Ascending aorta (tissue), 2 donors: ENCODE measurements at regions not wholly inside any gene's neighbourhood (a gene's known extent, or its start where the extent isn't known, plus 50 kb on each side); places are given as distances from the start of the nearest gene placed in this dataset.
"Not testable (repeated sequence)": the region's sequence is repeated elsewhere in the genome, so short reads cannot be mapped to it uniquely, and the experiment has no call there.

Experiments used
- DNase-seq, 2 donors: peaks; one replicate each; pipeline ENCODE4 v3.0.0-alpha.2; 2019; ENCODE audit warnings: low spot score in 2 of 2
- H3K27ac ChIP-seq, 2 donors: fragments of 200-600 bp; sonication (generic); one replicate each; pipeline ENCODE4 v1.5.1; 2016 to 2017; ENCODE audit warnings: mild to moderate bottlenecking in 1 of 2
- H3K27me3 ChIP-seq: fragments of 200-600 bp; sonication (generic); one replicate; pipeline ENCODE4 v1.5.1; 2017
- H3K36me3 ChIP-seq, 2 donors: fragments of 200-600 bp; sonication (generic); one replicate each; pipeline ENCODE4 v1.5.1; 2016
- H3K4me1 ChIP-seq, 2 donors: fragments of 200-600 bp; sonication (generic); one replicate each; pipeline ENCODE4 v1.5.1; 2016 to 2017; ENCODE audit warnings: mild to moderate bottlenecking in 1 of 2
- H3K4me3 ChIP-seq, 2 donors: fragments of 200-600 bp; sonication (generic); one replicate each; pipeline ENCODE4 v1.5.1; 2016 to 2017; ENCODE audit warnings: mild to moderate bottlenecking in 1 of 2
- H3K9me3 ChIP-seq, 2 donors: fragments of 200-600 bp; sonication (generic); one replicate each; pipeline ENCODE4 v1.5.1; 2016
- CTCF ChIP-seq, 3 experiments: fragments of 200-600 bp in 2 of 3; fragments of 450-650 bp in 1 of 3; sonication (generic) in 2 of 3; IDR thresholded peaks; one replicate each; pipeline ENCODE4 v1.5.1; 2016 to 2019; ENCODE audit warnings: antibody characterized with exemption in 3 of 3, mild to moderate bottlenecking in 1 of 3, moderate library complexity in 1 of 3
- intact Hi-C: fragments of 100-400 bp; cut with DNase I; formaldehyde crosslinking; loops from one replicate; pipeline ENCODE4 v1.15.1; 2023

- H3K27ac ChIP-seq: no peak overlapping the region
- H3K36me3 ChIP-seq: no peaks in the 10 kb centered on the region
- no peaks in the 10 kb centered on the region for H3K4me1 ChIP-seq
- H3K9me3 ChIP-seq: no peaks in the 10 kb centered on the region
- H3K4me3 ChIP-seq: no peak overlapping the region
- TF ChIP-seq CTCF (IDR thresholded peaks at IDR 0.05): no peak
- intact Hi-C loops: no loop called here
- no peak for DNase-seq
- H3K27me3 ChIP-seq: no peaks in the 10 kb centered on the region
Observed at GRCh38 chr1:194857413-194857812, 1671.0 kb upstream of the B3GALT2 start.

GRCh38 chr1:194848846-194849245 lies 1662.4 kb upstream of the B3GALT2 start:
- Histone ChIP-seq H3K36me3 (no peaks in the 10 kb centered on the region), H3K4me3 (no peak overlapping the region), H3K27ac (no peak overlapping the region), H3K9me3 (no peaks in the 10 kb centered on the region), H3K4me1 (no peaks in the 10 kb centered on the region), H3K27me3 (no peaks in the 10 kb centered on the region)
- no peak for DNase-seq
- no peak for TF ChIP-seq CTCF (IDR thresholded peaks at IDR 0.05)
- intact Hi-C loops: no loop called here

- Histone ChIP-seq H3K9me3 (no peaks in the 10 kb centered on the region), H3K36me3 (no peaks in the 10 kb centered on the region), H3K27ac (no peak overlapping the region), H3K4me3 (no peak overlapping the region), H3K4me1 (no peaks in the 10 kb centered on the region), H3K27me3 (no peaks in the 10 kb centered on the region)
- DNase-seq: no peak
- no peak for TF ChIP-seq CTCF (IDR thresholded peaks at IDR 0.05)
- intact Hi-C loops: no loop called here
Observed at GRCh38 chr1:194846488-194846887, 1660.1 kb upstream of the B3GALT2 start.

GRCh38 chr1:194843077-194843476 lies 1656.7 kb upstream of the B3GALT2 start:
- Histone ChIP-seq H3K4me1 (no peaks in the 10 kb centered on the region), H3K27ac (no peak overlapping the region), H3K4me3 (no peak overlapping the region), H3K36me3 (no peaks in the 10 kb centered on the region), H3K9me3 (no peaks in the 10 kb centered on the region), H3K27me3 (no peaks in the 10 kb centered on the region)
- TF ChIP-seq CTCF (IDR thresholded peaks at IDR 0.05): no peak
- intact Hi-C loops: no loop called here
- no peak for DNase-seq

GRCh38 chr1:194833111-194833510 lies 1646.7 kb upstream of the B3GALT2 start:
- intact Hi-C loops: no loop called here
- no peak overlapping the region for H3K4me3 ChIP-seq
- TF ChIP-seq CTCF (IDR thresholded peaks at IDR 0.05): no peak
- H3K27me3 ChIP-seq: no peaks in the 10 kb centered on the region
- no peaks in the 10 kb centered on the region for H3K36me3 ChIP-seq
- no peak overlapping the region for H3K27ac ChIP-seq
- DNase-seq: no peak
- H3K4me1 ChIP-seq: no peaks in the 10 kb centered on the region
- no peaks in the 10 kb centered on the region for H3K9me3 ChIP-seq

GRCh38 chr1:194831595-194831994 lies 1645.2 kb upstream of the B3GALT2 start:
- H3K27me3 ChIP-seq, H3K36me3 ChIP-seq, H3K9me3 ChIP-seq, intact Hi-C loops, H3K4me1 ChIP-seq, H3K4me3 ChIP-seq, DNase-seq, H3K27ac ChIP-seq: not testable (repeated sequence)
